ENCODE measurements at regions not wholly inside any gene's neighbourhood (a gene's known extent, or its start where the extent isn't known, plus 50 kb on each side); places are given as distances from the start of the nearest gene placed in this dataset.
A peak's percentile ranks its signal among the peaks of the same experiment; 100 is the strongest.

DNA sequence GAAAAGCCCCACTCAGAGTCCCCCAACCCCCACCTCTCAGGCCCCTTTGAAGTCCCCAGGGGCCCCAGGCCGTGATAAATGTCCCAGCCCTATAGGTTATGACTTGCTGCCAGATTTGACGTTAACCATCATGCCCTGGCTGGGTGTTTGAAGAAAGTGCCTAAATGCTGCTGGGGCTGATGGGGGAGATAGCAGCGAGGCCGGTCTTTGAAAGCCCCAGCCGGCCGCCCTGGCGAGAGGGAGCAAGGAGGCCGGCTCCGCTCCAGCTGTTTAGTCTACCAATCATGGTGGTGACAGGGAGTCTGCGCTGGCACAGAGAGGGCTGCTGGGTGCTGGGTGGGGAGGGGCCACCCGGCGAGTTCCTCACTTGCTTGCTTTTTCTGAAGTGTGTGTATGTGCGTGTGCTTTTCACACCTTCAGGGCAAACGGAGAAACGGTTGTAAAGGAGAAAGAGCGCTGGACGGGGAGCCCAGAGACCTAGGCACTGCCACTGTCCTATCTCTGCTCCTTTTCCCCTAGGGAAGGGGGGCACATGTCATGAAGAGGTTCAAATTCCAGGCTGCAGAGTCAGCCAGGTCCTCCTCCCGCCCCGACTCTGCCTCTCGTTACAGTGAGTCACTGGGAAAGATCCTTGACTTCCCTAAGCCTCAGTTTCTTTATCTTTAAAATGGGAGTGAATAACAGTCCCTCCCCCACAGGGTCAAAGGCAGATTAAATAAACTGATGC is 126.1 kb upstream of the HAND1 start:
- peak overlapping the region; percentile 36 for H3K4me3 Mint-ChIP-seq
- TF ChIP-seq, protein P1, sequence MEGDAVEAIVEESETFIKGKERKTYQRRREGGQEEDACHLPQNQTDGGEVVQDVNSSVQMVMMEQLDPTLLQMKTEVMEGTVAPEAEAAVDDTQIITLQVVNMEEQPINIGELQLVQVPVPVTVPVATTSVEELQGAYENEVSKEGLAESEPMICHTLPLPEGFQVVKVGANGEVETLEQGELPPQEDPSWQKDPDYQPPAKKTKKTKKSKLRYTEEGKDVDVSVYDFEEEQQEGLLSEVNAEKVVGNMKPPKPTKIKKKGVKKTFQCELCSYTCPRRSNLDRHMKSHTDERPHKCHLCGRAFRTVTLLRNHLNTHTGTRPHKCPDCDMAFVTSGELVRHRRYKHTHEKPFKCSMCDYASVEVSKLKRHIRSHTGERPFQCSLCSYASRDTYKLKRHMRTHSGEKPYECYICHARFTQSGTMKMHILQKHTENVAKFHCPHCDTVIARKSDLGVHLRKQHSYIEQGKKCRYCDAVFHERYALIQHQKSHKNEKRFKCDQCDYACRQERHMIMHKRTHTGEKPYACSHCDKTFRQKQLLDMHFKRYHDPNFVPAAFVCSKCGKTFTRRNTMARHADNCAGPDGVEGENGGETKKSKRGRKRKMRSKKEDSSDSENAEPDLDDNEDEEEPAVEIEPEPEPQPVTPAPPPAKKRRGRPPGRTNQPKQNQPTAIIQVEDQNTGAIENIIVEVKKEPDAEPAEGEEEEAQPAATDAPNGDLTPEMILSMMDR (conservative IDR thresholded peaks at IDR 0.05): no peak
- DNase-seq: peak; percentile 76
- H3K9me3 ChIP-seq (ENCODE audit: control insufficient read depth, low read length): no peaks in the 10 kb centered on the region
- no peak overlapping the region for H3K27ac Mint-ChIP-seq
- no peaks in the 10 kb centered on the region for H3K9me3 Mint-ChIP-seq
- H3K36me3 ChIP-seq (ENCODE audit: control insufficient read depth, insufficient read depth, low read length): no peaks in the 10 kb centered on the region
- H3K4me1 Mint-ChIP-seq: peaks cover 24% of the 10 kb centered on the region
- peaks cover 6% of the 10 kb centered on the region for H3K27me3 ChIP-seq (ENCODE audit: control insufficient read depth, insufficient read depth, low read length, poor library complexity, severe bottlenecking)
- no peak overlapping the region for H3K9ac ChIP-seq (ENCODE audit: extremely low read depth, low read length, poor library complexity, severe bottlenecking)
- no peaks in the 10 kb centered on the region for H3K36me3 Mint-ChIP-seq (ENCODE audit: low read depth)
- no peak overlapping the region for H3K27ac ChIP-seq (ENCODE audit: low read depth, low read length)
- WGBS, 2 experiments (ENCODE audit: insufficient coverage in 1 of 2, insufficient read length in 1 of 2): 36 to 39% methylated on average over 9 to 20 of the region's 20 CpGs
- H3K4me3 ChIP-seq (ENCODE audit: low read length): no peak overlapping the region
- H3K27me3 Mint-ChIP-seq (ENCODE audit: insufficient read depth): peaks cover 45% of the 10 kb centered on the region
- peaks cover 5% of the 10 kb centered on the region for H3K4me1 ChIP-seq (ENCODE audit: control insufficient read depth, insufficient read depth, low read length)

DNA sequence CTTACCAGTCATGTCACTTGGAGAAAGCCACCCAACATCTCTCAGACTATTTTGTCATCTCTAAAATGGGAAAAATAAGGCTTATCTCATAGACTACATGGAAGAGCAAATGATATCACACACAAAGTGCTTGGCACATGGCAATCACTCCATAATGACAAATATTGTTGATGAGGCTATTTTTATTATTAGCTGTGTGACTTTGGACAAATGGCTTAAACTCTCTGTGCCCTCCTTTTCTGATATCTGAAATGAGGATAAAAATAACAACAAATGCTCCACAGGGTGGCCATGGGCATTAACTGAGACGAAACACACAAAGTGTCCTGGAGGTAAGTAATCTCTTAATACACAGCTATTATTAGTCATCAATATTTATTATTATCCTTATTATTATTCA is 125.5 kb upstream of the HAND1 start:
- TF ChIP-seq, protein P1 (conservative IDR thresholded peaks at IDR 0.05): no peak
- H3K4me3 ChIP-seq (ENCODE audit: low read length): no peak overlapping the region
- Mint-ChIP-seq H3K36me3 (ENCODE audit: low read depth) (no peaks in the 10 kb centered on the region), H3K4me3 (no peak overlapping the region), H3K27ac (no peak overlapping the region), H3K4me1 (peaks cover 18% of the 10 kb centered on the region), H3K27me3 (ENCODE audit: insufficient read depth) (peaks cover 43% of the 10 kb centered on the region), H3K9me3 (no peaks in the 10 kb centered on the region)
- no peaks in the 10 kb centered on the region for H3K36me3 ChIP-seq (ENCODE audit: control insufficient read depth, insufficient read depth, low read length)
- no peaks in the 10 kb centered on the region for H3K9me3 ChIP-seq (ENCODE audit: control insufficient read depth, low read length)
- DNase-seq: no peak
- H3K27me3 ChIP-seq (ENCODE audit: control insufficient read depth, insufficient read depth, low read length, poor library complexity, severe bottlenecking): peaks cover 5% of the 10 kb centered on the region
- no peak overlapping the region for H3K27ac ChIP-seq (ENCODE audit: low read depth, low read length)
- WGBS, 2 experiments (ENCODE audit: insufficient coverage in 1 of 2, insufficient read length in 1 of 2): 100% methylated on average over 1 of the region's 1 CpG; no CpG with 5 or more reads in 1 of the 2 experiments
- peaks cover 5% of the 10 kb centered on the region for H3K4me1 ChIP-seq (ENCODE audit: control insufficient read depth, insufficient read depth, low read length)
- H3K9ac ChIP-seq (ENCODE audit: extremely low read depth, low read length, poor library complexity, severe bottlenecking): no peak overlapping the region

DNA sequence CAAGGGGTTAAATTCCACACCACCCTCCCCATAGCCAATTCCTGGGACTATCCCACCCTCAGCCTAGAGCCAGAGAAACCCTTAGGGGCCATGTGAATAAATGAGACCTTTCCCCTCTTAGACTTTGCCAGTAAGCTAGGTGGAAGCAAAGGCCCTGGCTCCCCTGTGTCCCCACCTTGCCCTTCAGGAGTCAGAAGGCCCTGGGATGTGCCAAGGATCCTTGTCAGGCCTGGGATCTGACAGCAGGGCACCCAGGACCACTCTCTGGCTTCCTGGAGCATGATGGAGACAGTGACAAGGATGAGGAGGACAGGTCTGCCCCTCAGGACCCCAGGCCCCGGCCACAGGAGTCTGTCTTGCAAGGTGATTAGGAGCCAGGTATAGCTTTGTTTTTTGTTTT is 125.0 kb upstream of the HAND1 start:
- no peaks in the 10 kb centered on the region for H3K36me3 ChIP-seq (ENCODE audit: control insufficient read depth, insufficient read depth, low read length)
- H3K4me1 ChIP-seq (ENCODE audit: control insufficient read depth, insufficient read depth, low read length): peaks cover 2% of the 10 kb centered on the region
- Mint-ChIP-seq H3K9me3 (no peaks in the 10 kb centered on the region), H3K36me3 (ENCODE audit: low read depth) (no peaks in the 10 kb centered on the region), H3K27ac (no peak overlapping the region), H3K4me3 (no peak overlapping the region), H3K27me3 (ENCODE audit: insufficient read depth) (peaks cover 47% of the 10 kb centered on the region), H3K4me1 (peaks cover 13% of the 10 kb centered on the region)
- TF ChIP-seq, protein P1 (conservative IDR thresholded peaks at IDR 0.05): no peak
- H3K27ac ChIP-seq (ENCODE audit: low read depth, low read length): no peak overlapping the region
- no peaks in the 10 kb centered on the region for H3K9me3 ChIP-seq (ENCODE audit: control insufficient read depth, low read length)
- no peak for DNase-seq
- no peak overlapping the region for H3K4me3 ChIP-seq (ENCODE audit: low read length)
- no peak overlapping the region for H3K9ac ChIP-seq (ENCODE audit: extremely low read depth, low read length, poor library complexity, severe bottlenecking)
- 95% methylated on average over 1 of the region's 1 CpG; no CpG with 5 or more reads in 1 of the 2 experiments for WGBS, 2 experiments (ENCODE audit: insufficient coverage in 1 of 2, insufficient read length in 1 of 2)
- peaks cover 5% of the 10 kb centered on the region for H3K27me3 ChIP-seq (ENCODE audit: control insufficient read depth, insufficient read depth, low read length, poor library complexity, severe bottlenecking)
